ENCODE measurements at regions not wholly inside any gene's neighbourhood (a gene's known extent, or its start where the extent isn't known, plus 50 kb on each side); places are given as distances from the start of the nearest gene placed in this dataset.
A peak's percentile ranks its signal among the peaks of the same experiment; 100 is the strongest.

- Histone ChIP-seq H3K4me3 (no peak overlapping the region), H3K27me3 (no peaks in the 10 kb centered on the region), H3K9me3 (no peaks in the 10 kb centered on the region), H3K27ac (no peak overlapping the region), H3K4me1 (no peaks in the 10 kb centered on the region), H3K36me3 (no peaks in the 10 kb centered on the region)
- intact Hi-C loops (cut with DNase I; ENCODE audit: low total_unique reads), result no loop called here
- DNase-seq, result peak in 1 of 2 donors; percentile 7
- no peak for TF ChIP-seq EP300 (IDR thresholded peaks at IDR 0.05)
- no peak for TF ChIP-seq POLR2A (IDR thresholded peaks at IDR 0.05)
- TF ChIP-seq CTCF (IDR thresholded peaks at IDR 0.05), result no peak
- TF ChIP-seq POLR2AphosphoS5 (IDR thresholded peaks at IDR 0.05), result no peak
- WGBS, 5 donors, result 43 to 58% (median 54%) methylated on average over 5 of the region's 5 CpGs
Observed at GRCh38 chr6:23620911-23621401, 505.1 kb upstream of the NRSN1 start.

- Histone ChIP-seq H3K27ac (no peak overlapping the region), H3K9me3 (no peaks in the 10 kb centered on the region), H3K4me3 (no peak overlapping the region), H3K27me3 (no peaks in the 10 kb centered on the region), H3K36me3 (no peaks in the 10 kb centered on the region), H3K4me1 (no peaks in the 10 kb centered on the region)
- no peak for TF ChIP-seq POLR2AphosphoS5 (IDR thresholded peaks at IDR 0.05)
- no peak for TF ChIP-seq POLR2A (IDR thresholded peaks at IDR 0.05)
- TF ChIP-seq CTCF (IDR thresholded peaks at IDR 0.05), result no peak
- no peak for TF ChIP-seq EP300 (IDR thresholded peaks at IDR 0.05)
- no peak for DNase-seq
- 64 to 77% (median 75%) methylated on average over 6 of the region's 6 CpGs for WGBS, 5 donors
- intact Hi-C loops (cut with DNase I; ENCODE audit: low total_unique reads), result no loop called here
Observed at GRCh38 chr6:23630726-23631635, 495.0 kb upstream of the NRSN1 start.

GRCh38 chr6:23633996-23634395, 492.0 kb upstream of the NRSN1 start:
- Histone ChIP-seq H3K36me3 (no peaks in the 10 kb centered on the region), H3K27me3 (no peaks in the 10 kb centered on the region), H3K4me3 (no peak overlapping the region), H3K4me1 (no peaks in the 10 kb centered on the region), H3K9me3 (no peaks in the 10 kb centered on the region), H3K27ac (no peak overlapping the region)
- intact Hi-C loops (cut with DNase I; ENCODE audit: low total_unique reads), result no loop called here
- no peak for TF ChIP-seq CTCF (IDR thresholded peaks at IDR 0.05)
- no peak for TF ChIP-seq POLR2AphosphoS5 (IDR thresholded peaks at IDR 0.05)
- TF ChIP-seq EP300 (IDR thresholded peaks at IDR 0.05), result no peak
- no peak for TF ChIP-seq POLR2A (IDR thresholded peaks at IDR 0.05)
- DNase-seq, result no peak
- 75 to 86% (median 80%) methylated on average over 7 of the region's 7 CpGs for WGBS, 5 donors

- WGBS, 5 donors, result 49 to 63% (median 60%) methylated on average over 4 of the region's 4 CpGs
- Histone ChIP-seq H3K27me3 (no peaks in the 10 kb centered on the region), H3K27ac (no peak overlapping the region), H3K36me3 (no peaks in the 10 kb centered on the region), H3K9me3 (no peaks in the 10 kb centered on the region), H3K4me1 (no peaks in the 10 kb centered on the region), H3K4me3 (no peak overlapping the region)
- no peak for TF ChIP-seq POLR2AphosphoS5 (IDR thresholded peaks at IDR 0.05)
- TF ChIP-seq EP300 (IDR thresholded peaks at IDR 0.05), result no peak
- no peak for TF ChIP-seq CTCF (IDR thresholded peaks at IDR 0.05)
- TF ChIP-seq POLR2A (IDR thresholded peaks at IDR 0.05), result no peak
- intact Hi-C loops (cut with DNase I; ENCODE audit: low total_unique reads), result no loop called here
- DNase-seq, result no peak
Observed at GRCh38 chr6:23635150-23635549, 490.9 kb upstream of the NRSN1 start.

Data from stomach (tissue), 8 donors.